ENCODE measurements at regions not wholly inside any gene's neighbourhood (a gene's known extent, or its start where the extent isn't known, plus 50 kb on each side); places are given as distances from the start of the nearest gene placed in this dataset.
A peak's percentile ranks its signal among the peaks of the same experiment; 100 is the strongest.
"Not testable (repeated sequence)": the region's sequence is repeated elsewhere in the genome, so short reads cannot be mapped to it uniquely, and the experiment has no call there.

DNA sequence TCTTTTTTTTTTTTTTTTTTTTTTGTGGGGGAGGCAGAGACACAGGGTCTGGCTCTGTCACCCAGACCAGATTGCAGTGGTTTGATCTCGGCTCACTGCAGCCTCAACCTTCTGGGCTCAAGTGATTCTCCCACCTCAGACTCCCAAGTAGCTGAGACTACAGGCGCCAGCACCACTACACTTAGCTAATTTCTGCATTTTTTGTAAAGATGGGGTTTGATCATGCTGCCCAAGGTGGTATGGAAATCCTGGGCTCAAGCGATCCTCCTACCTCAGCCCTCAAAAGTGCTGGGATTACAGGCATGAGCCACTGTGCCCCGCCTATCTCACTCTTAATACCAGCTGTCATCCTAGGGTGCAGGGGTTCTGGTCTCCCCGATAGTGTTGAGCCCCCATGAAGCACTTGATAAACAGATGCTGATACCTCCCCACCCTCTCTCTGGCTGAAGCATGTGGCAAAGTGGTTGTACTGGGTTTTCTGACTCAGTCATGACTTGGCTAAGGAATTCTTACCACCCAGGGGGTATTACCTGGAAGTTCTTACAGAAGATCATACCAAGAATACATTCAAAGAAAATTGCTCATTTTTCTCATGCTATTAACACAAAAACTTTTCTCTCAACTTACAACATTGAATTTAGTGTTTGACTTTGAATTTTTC is 110.2 kb upstream of the DAPK1 start:
- ChIA-PET CTCF (no interaction called here), POLR2A (no interaction called here), RAD21 (ENCODE audit: low non-redundant PET in 1 of 2, low total read pairs in 2 of 2, uncharacterized antibody in 2 of 2, unreplicated experiment in 2 of 2) (no interaction called here)
- H3K27ac ChIP-seq (ENCODE audit: low read depth, low read length): no peak overlapping the region
- no peaks in the 10 kb centered on the region for H4K20me1 ChIP-seq (ENCODE audit: insufficient read depth)
- no peak for TF ChIP-seq ELF1 (IDR thresholded peaks at IDR 0.05; ENCODE audit: borderline replicate concordance, low read depth)
- TF ChIP-seq POLR2A (IDR thresholded peaks at IDR 0.05; ENCODE audit: borderline replicate concordance, extremely low read depth, insufficient read depth, insufficient read length): no peak
- TF ChIP-seq ZNF274 (IDR thresholded peaks at IDR 0.05; ENCODE audit: low read depth, low read length): no peak
- no peak for TF ChIP-seq TCF7L2 (IDR thresholded peaks at IDR 0.05; ENCODE audit: borderline replicate concordance, extremely low read depth, insufficient read depth, insufficient read length)
- TF ChIP-seq, protein P1, sequence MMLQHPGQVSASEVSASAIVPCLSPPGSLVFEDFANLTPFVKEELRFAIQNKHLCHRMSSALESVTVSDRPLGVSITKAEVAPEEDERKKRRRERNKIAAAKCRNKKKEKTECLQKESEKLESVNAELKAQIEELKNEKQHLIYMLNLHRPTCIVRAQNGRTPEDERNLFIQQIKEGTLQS (IDR thresholded peaks at IDR 0.05): no peak
- TF ChIP-seq ZFX (IDR thresholded peaks at IDR 0.05): no peak
- TF ChIP-seq SP1 (IDR thresholded peaks at IDR 0.05; ENCODE audit: low read depth): no peak
- TF ChIP-seq CEBPB (IDR thresholded peaks at IDR 0.05; ENCODE audit: low read depth): no peak
- TF ChIP-seq, protein P2, sequence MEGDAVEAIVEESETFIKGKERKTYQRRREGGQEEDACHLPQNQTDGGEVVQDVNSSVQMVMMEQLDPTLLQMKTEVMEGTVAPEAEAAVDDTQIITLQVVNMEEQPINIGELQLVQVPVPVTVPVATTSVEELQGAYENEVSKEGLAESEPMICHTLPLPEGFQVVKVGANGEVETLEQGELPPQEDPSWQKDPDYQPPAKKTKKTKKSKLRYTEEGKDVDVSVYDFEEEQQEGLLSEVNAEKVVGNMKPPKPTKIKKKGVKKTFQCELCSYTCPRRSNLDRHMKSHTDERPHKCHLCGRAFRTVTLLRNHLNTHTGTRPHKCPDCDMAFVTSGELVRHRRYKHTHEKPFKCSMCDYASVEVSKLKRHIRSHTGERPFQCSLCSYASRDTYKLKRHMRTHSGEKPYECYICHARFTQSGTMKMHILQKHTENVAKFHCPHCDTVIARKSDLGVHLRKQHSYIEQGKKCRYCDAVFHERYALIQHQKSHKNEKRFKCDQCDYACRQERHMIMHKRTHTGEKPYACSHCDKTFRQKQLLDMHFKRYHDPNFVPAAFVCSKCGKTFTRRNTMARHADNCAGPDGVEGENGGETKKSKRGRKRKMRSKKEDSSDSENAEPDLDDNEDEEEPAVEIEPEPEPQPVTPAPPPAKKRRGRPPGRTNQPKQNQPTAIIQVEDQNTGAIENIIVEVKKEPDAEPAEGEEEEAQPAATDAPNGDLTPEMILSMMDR (IDR thresholded peaks at IDR 0.05 in 2 of 3, conservative IDR thresholded peaks at IDR 0.05 in 1 of 3; ENCODE audit: borderline replicate concordance in 1 of 3, insufficient read depth in 1 of 3, low read depth in 2 of 3, low read length in 2 of 3): no peak
- TF ChIP-seq JUND (IDR thresholded peaks at IDR 0.05): no peak
- TF ChIP-seq EGR1 (IDR thresholded peaks at IDR 0.05; ENCODE audit: low read depth): no peak
- TF ChIP-seq, protein P3, sequence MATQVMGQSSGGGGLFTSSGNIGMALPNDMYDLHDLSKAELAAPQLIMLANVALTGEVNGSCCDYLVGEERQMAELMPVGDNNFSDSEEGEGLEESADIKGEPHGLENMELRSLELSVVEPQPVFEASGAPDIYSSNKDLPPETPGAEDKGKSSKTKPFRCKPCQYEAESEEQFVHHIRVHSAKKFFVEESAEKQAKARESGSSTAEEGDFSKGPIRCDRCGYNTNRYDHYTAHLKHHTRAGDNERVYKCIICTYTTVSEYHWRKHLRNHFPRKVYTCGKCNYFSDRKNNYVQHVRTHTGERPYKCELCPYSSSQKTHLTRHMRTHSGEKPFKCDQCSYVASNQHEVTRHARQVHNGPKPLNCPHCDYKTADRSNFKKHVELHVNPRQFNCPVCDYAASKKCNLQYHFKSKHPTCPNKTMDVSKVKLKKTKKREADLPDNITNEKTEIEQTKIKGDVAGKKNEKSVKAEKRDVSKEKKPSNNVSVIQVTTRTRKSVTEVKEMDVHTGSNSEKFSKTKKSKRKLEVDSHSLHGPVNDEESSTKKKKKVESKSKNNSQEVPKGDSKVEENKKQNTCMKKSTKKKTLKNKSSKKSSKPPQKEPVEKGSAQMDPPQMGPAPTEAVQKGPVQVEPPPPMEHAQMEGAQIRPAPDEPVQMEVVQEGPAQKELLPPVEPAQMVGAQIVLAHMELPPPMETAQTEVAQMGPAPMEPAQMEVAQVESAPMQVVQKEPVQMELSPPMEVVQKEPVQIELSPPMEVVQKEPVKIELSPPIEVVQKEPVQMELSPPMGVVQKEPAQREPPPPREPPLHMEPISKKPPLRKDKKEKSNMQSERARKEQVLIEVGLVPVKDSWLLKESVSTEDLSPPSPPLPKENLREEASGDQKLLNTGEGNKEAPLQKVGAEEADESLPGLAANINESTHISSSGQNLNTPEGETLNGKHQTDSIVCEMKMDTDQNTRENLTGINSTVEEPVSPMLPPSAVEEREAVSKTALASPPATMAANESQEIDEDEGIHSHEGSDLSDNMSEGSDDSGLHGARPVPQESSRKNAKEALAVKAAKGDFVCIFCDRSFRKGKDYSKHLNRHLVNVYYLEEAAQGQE (IDR thresholded peaks at IDR 0.05; ENCODE audit: low read depth): no peak
- no peak for TF ChIP-seq EZH2phosphoT487 (IDR thresholded peaks at IDR 0.05; ENCODE audit: borderline replicate concordance)
- TF ChIP-seq RAD21 (IDR thresholded peaks at IDR 0.05; ENCODE audit: low read depth): no peak
- no peak for TF ChIP-seq YY1 (IDR thresholded peaks at IDR 0.05; ENCODE audit: extremely low read depth, insufficient replicate concordance, low read depth, low read length)
- no peak for TF ChIP-seq SRF (IDR thresholded peaks at IDR 0.05; ENCODE audit: low read depth)
- no peak overlapping the region for H3K4me2 ChIP-seq (ENCODE audit: low read length)
- intact Hi-C loops (cut with micrococcal nuclease): no loop called here
- no peaks in the 10 kb centered on the region for H3K9me3 ChIP-seq (ENCODE audit: control insufficient read depth in 1 of 2, insufficient read depth in 1 of 2, low read depth in 1 of 2, low read length in 2 of 2)
- H3K36me3 ChIP-seq (ENCODE audit: control insufficient read depth in 1 of 2, insufficient read depth in 2 of 2, low read length in 2 of 2): no peaks in the 10 kb centered on the region
- no peak overlapping the region for H3K9ac ChIP-seq (ENCODE audit: low read length)
- no peak overlapping the region for H3K4me3 ChIP-seq (replicated peaks in 1 of 2; ENCODE audit: low read depth in 1 of 2, low read length in 2 of 2)
- ATAC-seq (no peak), DNase-seq (ENCODE audit: low read depth, low spot score) (no peak)
- H3K9me2 ChIP-seq (ENCODE audit: insufficient read depth): no peaks in the 10 kb centered on the region
- H2AFZ ChIP-seq (ENCODE audit: low read depth, low read length, poor library complexity, severe bottlenecking): peak overlapping the region; percentile 26
- H3K4me1 ChIP-seq (ENCODE audit: control insufficient read depth in 1 of 2, insufficient read depth in 2 of 2, low read length in 2 of 2): peaks cover 0 to 4% of the 10 kb centered on the region in 2 experiments; a peak in 1 of 4 replicates
- no peaks in the 10 kb centered on the region for H3K27me3 ChIP-seq (ENCODE audit: insufficient read depth, low read length)
- no peaks in the 10 kb centered on the region for H3K79me2 ChIP-seq (ENCODE audit: insufficient read depth, low read length)
- BruUV-seq (replicated peaks): no TSS peak

DNA sequence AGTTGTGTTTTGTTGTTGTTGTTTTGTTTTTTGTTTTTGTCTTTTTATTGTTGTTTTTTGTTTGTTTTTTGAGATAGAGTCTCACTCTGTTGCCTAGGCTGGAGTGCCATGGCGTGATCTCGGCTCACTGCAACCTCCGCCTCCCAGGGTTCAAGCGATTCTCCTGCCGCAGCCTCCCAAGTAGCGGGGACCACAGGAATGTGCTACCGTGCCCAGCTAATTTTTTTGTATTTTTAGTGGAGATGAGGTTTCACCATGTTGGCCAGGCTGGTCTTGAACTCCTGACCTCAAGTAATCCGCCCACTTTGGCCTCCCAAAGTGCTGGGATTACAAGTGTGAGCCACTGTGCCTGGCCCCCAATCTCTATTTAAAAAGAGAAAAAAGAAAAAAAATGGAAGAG is 109.0 kb upstream of the DAPK1 start:
- DNase-seq (ENCODE audit: low read depth, low spot score); H3K27ac ChIP-seq (ENCODE audit: low read depth, low read length); POLR2A ChIA-PET; H4K20me1 ChIP-seq (ENCODE audit: insufficient read depth); H3K36me3 ChIP-seq (ENCODE audit: control insufficient read depth in 1 of 2, insufficient read depth in 2 of 2, low read length in 2 of 2); H3K4me1 ChIP-seq (ENCODE audit: control insufficient read depth in 1 of 2, insufficient read depth in 2 of 2, low read length in 2 of 2); H3K79me2 ChIP-seq (ENCODE audit: insufficient read depth, low read length); ATAC-seq; H3K9me3 ChIP-seq (ENCODE audit: control insufficient read depth in 1 of 2, insufficient read depth in 1 of 2, low read depth in 1 of 2, low read length in 2 of 2); H3K4me2 ChIP-seq (ENCODE audit: low read length); RAD21 ChIA-PET (ENCODE audit: low non-redundant PET in 1 of 2, low total read pairs in 2 of 2, uncharacterized antibody in 2 of 2, unreplicated experiment in 2 of 2); CTCF ChIA-PET; H3K27me3 ChIP-seq (ENCODE audit: insufficient read depth, low read length); H3K4me3 ChIP-seq (replicated peaks in 1 of 2; ENCODE audit: low read depth in 1 of 2, low read length in 2 of 2); BruUV-seq (replicated peaks); H2AFZ ChIP-seq (ENCODE audit: low read depth, low read length, poor library complexity, severe bottlenecking); H3K9ac ChIP-seq (ENCODE audit: low read length); intact Hi-C loops (cut with micrococcal nuclease); H3K9me2 ChIP-seq (ENCODE audit: insufficient read depth): not testable (repeated sequence)

Data from HCT116 (cell line).